Psoas muscle (tissue), 7 donors: ENCODE measurements at regions not wholly inside any gene's neighbourhood (a gene's known extent, or its start where the extent isn't known, plus 50 kb on each side); places are given as distances from the start of the nearest gene placed in this dataset.
"Not testable (repeated sequence)": the region's sequence is repeated elsewhere in the genome, so short reads cannot be mapped to it uniquely, and the experiment has no call there.

Source experiments
- ATAC-seq, 4 donors: fragments of 200-7000 bp; cut with Tn5 transposase; one replicate each; pipeline ENCODE4 v1.9.1; 2020; ENCODE audit warnings: moderate library complexity in 3 of 4, mild to moderate bottlenecking in 2 of 4
- DNase-seq, 2 donors: peaks; one replicate each; pipeline ENCODE4 v3.0.0-alpha.2; 2020
- H3K27ac ChIP-seq: fragments of 200-600 bp; one replicate; pipeline ENCODE4 v1.8.0; 2022
- H3K27me3 ChIP-seq, 3 donors: fragments of 200-600 bp in 1 of 3; one replicate each; pipeline versions ENCODE4 v1.6.1 to v1.8.0; 2013 to 2022; ENCODE audit warnings: low read length in 2 of 3, mild to moderate bottlenecking in 2 of 3, moderate library complexity in 1 of 3; ENCODE audit not compliant: insufficient read depth in 3 of 3
- H3K36me3 ChIP-seq, 2 donors: fragments of 200-600 bp in 1 of 2; one replicate each; pipeline versions ENCODE4 v1.6.1 to v1.8.0; 2013 to 2022; ENCODE audit warnings: low read depth in 1 of 2, mild to moderate bottlenecking in 1 of 2, moderate library complexity in 1 of 2; ENCODE audit not compliant: insufficient read depth in 1 of 2
- H3K4me1 ChIP-seq: fragments of 200-600 bp; one replicate; pipeline ENCODE4 v1.8.0; 2022
- H3K4me3 ChIP-seq: fragments of 200-600 bp; one replicate; pipeline ENCODE4 v1.8.0; 2022; ENCODE audit warnings: mild to moderate bottlenecking
- H3K9me3 ChIP-seq: fragments of 200-600 bp; one replicate; pipeline ENCODE4 v1.8.0; 2022
- CTCF ChIP-seq: fragments of 200-600 bp; IDR thresholded peaks from one replicate; pipeline ENCODE4 v1.8.0; 2022; ENCODE audit warnings: antibody characterized with exemption
- WGBS, 3 donors: extraction: QIAGEN DNeasy Blood & Tissue Kit; methylation state at CpG; one replicate each; pipeline versions ENCODE4 v1.1.6 to v1.1.7; 2013; 5-methylcytosine and 5-hydroxymethylcytosine counted together
- intact Hi-C, 2 donors: fragments of 100-400 bp; cut with DNase I; formaldehyde crosslinking; loops; one replicate each; pipeline versions ENCODE4 v1.11.0 to v1.14.2; 2022
- donor health status: healthy with polysubstance abuse.
- donor health status: DM: no; HTN: no; CAD: no; lungs with moderate emphysema.
- donor health status: Bipolar disorder and iron deficiency.
- donor health status: healthy.
- donor health status: DM: yes; HTN: yes; CAD: no.
- donor health status: DM: no; HTN: no; CAD: no.
- donor health status: DM: yes; HTN: yes; CAD: no.

- TF ChIP-seq CTCF = no peak
- intact Hi-C loops = no loop called here
- no peaks in the 10 kb centered on the region for H3K4me1 ChIP-seq
- WGBS, 3 donors = 69 to 87% (median 82%) methylated on average over 3 of the region's 3 CpGs
- no peak for ATAC-seq
- no peaks in the 10 kb centered on the region for H3K36me3 ChIP-seq
- H3K4me3 ChIP-seq = no peak overlapping the region
- peaks cover 0 to 3% (median 0%) of the 10 kb centered on the region in 3 donors for H3K27me3 ChIP-seq
- peaks cover 15% of the 10 kb centered on the region for H3K9me3 ChIP-seq
- H3K27ac ChIP-seq = no peak overlapping the region
- no peak for DNase-seq
Measured at GRCh38 chr1:43108080-43108479, 64.0 kb downstream of the EBNA1BP2 start.

- TF ChIP-seq CTCF = no peak
- ATAC-seq (no peak), DNase-seq (no peak)
- no peak overlapping the region for H3K4me3 ChIP-seq
- H3K27me3 ChIP-seq = peaks cover 0 to 3% (median 0%) of the 10 kb centered on the region in 3 donors
- no peaks in the 10 kb centered on the region for H3K4me1 ChIP-seq
- intact Hi-C loops = no loop called here
- 87 to 93% (median 89%) methylated on average over 14 to 19 of the region's 19 CpGs for WGBS, 3 donors
- no peaks in the 10 kb centered on the region for H3K36me3 ChIP-seq
- H3K9me3 ChIP-seq = peaks cover 15% of the 10 kb centered on the region
- H3K27ac ChIP-seq = no peak overlapping the region
Measured at GRCh38 chr1:43107664-43108063, 64.4 kb downstream of the EBNA1BP2 start.

- TF ChIP-seq CTCF = no peak
- no peak overlapping the region for H3K27ac ChIP-seq
- peaks cover 7% of the 10 kb centered on the region for H3K9me3 ChIP-seq
- no peak overlapping the region for H3K4me3 ChIP-seq
- WGBS, 3 donors = 93 to 94% (median 93%) methylated on average over 3 of the region's 3 CpGs
- no peaks in the 10 kb centered on the region for H3K36me3 ChIP-seq
- H3K4me1 ChIP-seq = no peaks in the 10 kb centered on the region
- DNase-seq (no peak), ATAC-seq (no peak)
- peaks cover 0 to 3% (median 0%) of the 10 kb centered on the region in 3 donors for H3K27me3 ChIP-seq
- intact Hi-C loops = no loop called here
Measured at GRCh38 chr1:43104027-43104763, 67.9 kb downstream of the EBNA1BP2 start.

DNA sequence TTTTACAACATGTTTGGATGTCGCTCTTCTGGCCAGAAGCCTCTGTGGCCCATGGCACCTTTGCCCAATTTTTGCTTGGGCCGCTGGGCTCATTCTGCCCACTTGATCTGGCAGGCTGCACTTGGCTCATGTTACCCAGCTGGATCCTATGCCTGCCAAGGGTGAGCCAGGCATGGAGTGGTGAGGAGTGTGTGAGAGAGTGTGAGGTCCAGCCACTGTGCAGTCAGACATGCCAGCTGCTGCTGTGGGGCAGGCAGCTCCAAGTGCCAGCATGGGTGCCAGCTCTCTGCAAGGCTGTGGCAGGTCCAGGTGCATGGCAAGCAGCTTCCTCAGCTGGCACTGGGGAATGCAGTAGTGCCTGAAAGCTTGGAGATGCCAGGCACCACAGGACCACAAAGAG, 71.0 kb downstream of the EBNA1BP2 start:
- Histone ChIP-seq H3K36me3 (no peaks in the 10 kb centered on the region), H3K27me3 (no peaks in the 10 kb centered on the region), H3K9me3 (peaks cover 7% of the 10 kb centered on the region), H3K27ac (no peak overlapping the region), H3K4me1 (no peaks in the 10 kb centered on the region), H3K4me3 (no peak overlapping the region)
- no peak for TF ChIP-seq CTCF
- ATAC-seq = no peak
- 30 to 54% (median 40%) methylated on average over 2 of the region's 2 CpGs for WGBS, 3 donors
- DNase-seq = no peak
- intact Hi-C loops = no loop called here

DNA sequence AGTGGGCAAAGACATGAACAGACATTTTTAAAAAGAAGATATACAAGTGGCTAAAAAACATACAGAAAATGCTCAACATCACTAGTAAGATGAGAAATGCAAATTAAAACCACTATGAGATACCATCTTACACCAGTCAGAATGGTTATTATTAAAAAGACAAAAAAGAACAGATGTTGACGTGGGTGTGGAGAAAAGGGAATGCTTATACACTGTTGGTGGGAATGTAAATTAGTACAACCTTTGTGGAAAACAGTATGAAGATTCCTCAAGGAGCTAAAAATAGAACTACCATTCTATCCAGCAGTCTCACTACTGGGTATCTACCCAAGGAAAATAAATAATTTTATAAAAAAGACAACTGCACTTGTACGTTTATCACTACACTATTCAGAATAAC, 73.9 kb downstream of the EBNA1BP2 start:
- no peak for DNase-seq
- intact Hi-C loops = no loop called here
- H3K4me3 ChIP-seq = no peak overlapping the region
- H3K4me1 ChIP-seq = no peaks in the 10 kb centered on the region
- H3K9me3 ChIP-seq = no peaks in the 10 kb centered on the region
- no peak for TF ChIP-seq CTCF
- no peaks in the 10 kb centered on the region for H3K27me3 ChIP-seq
- H3K27ac ChIP-seq = no peak overlapping the region
- ATAC-seq = no peak
- 60 to 79% (median 71%) methylated on average over 2 of the region's 2 CpGs for WGBS, 3 donors
- H3K36me3 ChIP-seq = no peaks in the 10 kb centered on the region

DNA sequence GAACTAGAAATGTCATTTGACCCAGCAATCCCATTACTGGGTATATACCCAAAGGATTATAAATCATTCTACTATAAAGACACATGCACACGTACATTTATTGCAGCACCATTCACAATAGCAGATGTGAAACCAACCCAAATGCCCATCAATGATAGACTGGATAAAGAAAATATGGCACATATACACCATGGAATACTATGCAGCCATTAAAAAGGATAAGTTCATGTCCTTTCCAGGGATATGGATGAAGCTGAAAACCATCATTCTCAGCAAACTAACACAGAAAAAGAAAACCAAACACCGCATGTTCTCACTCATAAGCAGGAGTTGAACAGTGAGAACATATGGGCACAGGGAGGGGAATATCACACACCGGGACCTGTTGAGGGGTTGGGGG, 75.6 kb downstream of the EBNA1BP2 start:
- H3K36me3 ChIP-seq, H3K27ac ChIP-seq, ATAC-seq, DNase-seq, H3K4me3 ChIP-seq, intact Hi-C loops, H3K9me3 ChIP-seq, H3K27me3 ChIP-seq, H3K4me1 ChIP-seq: not testable (repeated sequence)
- 89 to 90% (median 89%) methylated on average over 3 of the region's 3 CpGs for WGBS, 3 donors

GRCh38 chr1:43090812-43091211, 81.3 kb downstream of the EBNA1BP2 start:
- H3K27me3 ChIP-seq, ATAC-seq, intact Hi-C loops, H3K9me3 ChIP-seq, H3K36me3 ChIP-seq, DNase-seq, H3K4me3 ChIP-seq, H3K4me1 ChIP-seq, H3K27ac ChIP-seq: not testable (repeated sequence)
- WGBS, 3 donors = 64 to 74% (median 71%) methylated on average over 7 of the region's 7 CpGs
